ENCODE measurements at regions not wholly inside any gene's neighbourhood (a gene's known extent, or its start where the extent isn't known, plus 50 kb on each side); places are given as distances from the start of the nearest gene placed in this dataset.

DNA sequence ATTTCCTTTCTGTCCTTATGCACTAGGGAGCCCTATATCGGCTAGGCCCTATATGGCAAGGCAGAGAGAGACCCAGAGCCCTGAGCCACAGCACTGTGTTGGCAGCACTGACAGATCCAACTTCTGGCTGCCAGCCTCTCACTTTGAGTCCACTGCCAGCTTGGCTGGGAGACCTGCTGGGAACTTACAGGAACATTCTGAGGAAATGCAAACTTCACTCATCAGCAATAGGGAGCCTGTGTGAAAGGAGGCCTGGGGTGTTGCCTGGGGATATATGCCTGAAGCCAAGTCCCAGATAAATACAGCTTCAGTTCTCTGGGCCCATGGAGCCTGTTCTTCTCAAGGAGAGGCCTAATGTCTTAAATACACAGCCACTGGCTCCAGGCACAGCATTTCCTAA lies 78.0 kb downstream of the ADRB2 start:
- Histone ChIP-seq H3K4me3 (ENCODE audit: low read length) (no peak overlapping the region), H3K27me3 (ENCODE audit: control insufficient read depth, insufficient read depth, low read length) (no peaks in the 10 kb centered on the region), H3K4me1 (ENCODE audit: control insufficient read depth, insufficient read depth, low read length) (no peaks in the 10 kb centered on the region), H3K9ac (ENCODE audit: low read length) (no peak overlapping the region), H3K9me3 (ENCODE audit: control insufficient read depth, low read length) (no peaks in the 10 kb centered on the region), H3K36me3 (ENCODE audit: control insufficient read depth, insufficient read depth, low read length) (no peaks in the 10 kb centered on the region)

- H3K27me3 ChIP-seq (ENCODE audit: control insufficient read depth, insufficient read depth, low read length), result no peaks in the 10 kb centered on the region
- no peak overlapping the region for H3K4me3 ChIP-seq (ENCODE audit: low read length)
- H3K9ac ChIP-seq (ENCODE audit: low read length), result no peak overlapping the region
- H3K9me3 ChIP-seq (ENCODE audit: control insufficient read depth, low read length), result no peaks in the 10 kb centered on the region
- no peaks in the 10 kb centered on the region for H3K36me3 ChIP-seq (ENCODE audit: control insufficient read depth, insufficient read depth, low read length)
- peaks cover 9% of the 10 kb centered on the region for H3K4me1 ChIP-seq (ENCODE audit: control insufficient read depth, insufficient read depth, low read length)
Observed at GRCh38 chr5:148905541-148905940, 79.1 kb downstream of the ADRB2 start.

DNA sequence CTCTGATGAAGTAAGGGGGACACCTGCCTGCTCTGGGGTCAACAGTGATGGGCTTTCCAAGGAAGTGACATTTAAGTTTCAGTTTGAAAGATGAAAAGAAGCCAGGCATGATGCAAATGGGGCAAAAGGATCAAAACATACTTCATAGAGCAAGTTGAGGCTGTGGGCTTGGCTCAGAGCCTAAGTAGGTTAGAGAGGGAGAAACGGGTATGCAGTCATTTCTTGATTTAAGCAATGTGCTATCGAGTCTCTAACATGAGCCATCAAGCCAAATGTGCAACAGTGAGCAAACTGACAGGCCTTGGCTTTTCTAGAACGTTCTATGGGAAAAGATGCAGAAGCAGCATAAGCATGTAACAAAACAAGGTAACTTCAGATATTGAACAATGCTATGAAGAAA lies 80.6 kb downstream of the ADRB2 start:
- no peaks in the 10 kb centered on the region for H3K27me3 ChIP-seq (ENCODE audit: control insufficient read depth, insufficient read depth, low read length)
- peaks cover 24% of the 10 kb centered on the region for H3K4me1 ChIP-seq (ENCODE audit: control insufficient read depth, insufficient read depth, low read length)
- H3K9me3 ChIP-seq (ENCODE audit: control insufficient read depth, low read length), result no peaks in the 10 kb centered on the region
- no peak overlapping the region for H3K4me3 ChIP-seq (ENCODE audit: low read length)
- no peaks in the 10 kb centered on the region for H3K36me3 ChIP-seq (ENCODE audit: control insufficient read depth, insufficient read depth, low read length)
- H3K9ac ChIP-seq (ENCODE audit: low read length), result no peak overlapping the region

GRCh38 chr5:148909040-148909439 lies 82.6 kb downstream of the ADRB2 start:
- no peaks in the 10 kb centered on the region for H3K9me3 ChIP-seq (ENCODE audit: control insufficient read depth, low read length)
- no peaks in the 10 kb centered on the region for H3K36me3 ChIP-seq (ENCODE audit: control insufficient read depth, insufficient read depth, low read length)
- no peak overlapping the region for H3K4me3 ChIP-seq (ENCODE audit: low read length)
- H3K9ac ChIP-seq (ENCODE audit: low read length), result no peak overlapping the region
- H3K4me1 ChIP-seq (ENCODE audit: control insufficient read depth, insufficient read depth, low read length), result peaks cover 44% of the 10 kb centered on the region
- no peaks in the 10 kb centered on the region for H3K27me3 ChIP-seq (ENCODE audit: control insufficient read depth, insufficient read depth, low read length)

DNA sequence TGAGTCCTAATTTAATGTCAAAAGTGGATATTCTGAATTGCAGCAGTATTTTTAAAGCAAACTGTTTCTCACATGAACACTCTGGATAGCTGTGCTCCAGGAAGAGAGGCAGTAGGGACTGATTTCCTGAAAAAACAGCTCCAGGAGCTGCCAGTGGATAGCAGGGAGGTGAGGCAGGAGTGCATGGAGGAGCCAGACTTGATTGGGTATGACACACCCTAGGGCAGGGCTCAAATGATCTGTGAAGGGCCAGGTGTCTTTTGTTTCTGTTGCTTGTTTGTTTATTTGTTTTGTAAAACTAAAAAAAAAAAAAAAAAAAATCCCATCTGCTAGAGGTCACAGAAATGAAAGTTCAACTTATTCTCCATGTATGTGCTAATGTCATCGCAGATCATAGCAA lies 83.4 kb downstream of the ADRB2 start:
- Histone ChIP-seq H3K27me3 (ENCODE audit: control insufficient read depth, insufficient read depth, low read length) (no peaks in the 10 kb centered on the region), H3K4me1 (ENCODE audit: control insufficient read depth, insufficient read depth, low read length) (peaks cover 52% of the 10 kb centered on the region), H3K9ac (ENCODE audit: low read length) (no peak overlapping the region), H3K9me3 (ENCODE audit: control insufficient read depth, low read length) (no peaks in the 10 kb centered on the region), H3K4me3 (ENCODE audit: low read length) (no peak overlapping the region), H3K36me3 (ENCODE audit: control insufficient read depth, insufficient read depth, low read length) (no peaks in the 10 kb centered on the region)

GRCh38 chr5:148910216-148910615 lies 83.8 kb downstream of the ADRB2 start:
- Histone ChIP-seq H3K9me3 (ENCODE audit: control insufficient read depth, low read length) (no peaks in the 10 kb centered on the region), H3K9ac (ENCODE audit: low read length) (no peak overlapping the region), H3K36me3 (ENCODE audit: control insufficient read depth, insufficient read depth, low read length) (no peaks in the 10 kb centered on the region), H3K27me3 (ENCODE audit: control insufficient read depth, insufficient read depth, low read length) (no peaks in the 10 kb centered on the region), H3K4me3 (ENCODE audit: low read length) (no peak overlapping the region), H3K4me1 (ENCODE audit: control insufficient read depth, insufficient read depth, low read length) (peaks cover 56% of the 10 kb centered on the region)

DNA sequence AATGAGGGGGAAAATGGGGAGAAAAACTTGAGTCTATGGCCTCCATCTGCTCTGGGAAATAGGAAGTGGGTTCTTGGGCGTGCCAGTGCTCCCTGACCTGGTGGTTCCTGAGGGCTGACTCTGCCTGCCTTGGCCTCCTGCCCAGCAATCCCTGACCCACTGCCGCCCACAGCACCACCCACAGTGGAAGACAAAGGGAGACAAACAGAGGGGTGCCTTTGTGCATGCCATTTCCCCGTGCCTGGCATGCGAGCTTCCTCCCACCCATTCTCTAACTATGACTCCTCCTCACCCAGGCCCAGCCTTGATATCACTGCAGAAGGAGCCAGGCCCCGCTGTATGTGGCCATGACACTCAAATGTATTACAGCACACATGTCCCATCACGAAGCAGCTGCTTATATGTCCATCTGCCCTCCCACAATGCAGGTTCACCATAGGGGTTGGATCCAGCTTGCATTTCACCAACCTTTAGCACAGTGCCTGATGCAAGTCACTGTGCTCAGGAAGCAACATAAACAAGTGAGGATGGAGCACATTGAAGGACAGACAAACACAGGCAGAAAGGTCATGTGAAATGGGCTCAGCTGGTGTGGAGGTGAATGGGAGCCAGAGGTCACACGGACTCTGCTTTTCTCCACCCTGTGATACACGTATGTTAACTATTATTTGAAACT lies 84.4 kb downstream of the ADRB2 start:
- Histone ChIP-seq H3K36me3 (ENCODE audit: control insufficient read depth, insufficient read depth, low read length) (no peaks in the 10 kb centered on the region), H3K4me1 (ENCODE audit: control insufficient read depth, insufficient read depth, low read length) (peaks cover 61% of the 10 kb centered on the region), H3K9ac (ENCODE audit: low read length) (no peak overlapping the region), H3K9me3 (ENCODE audit: control insufficient read depth, low read length) (no peaks in the 10 kb centered on the region), H3K4me3 (ENCODE audit: low read length) (no peak overlapping the region), H3K27me3 (ENCODE audit: control insufficient read depth, insufficient read depth, low read length) (no peaks in the 10 kb centered on the region)

DNA sequence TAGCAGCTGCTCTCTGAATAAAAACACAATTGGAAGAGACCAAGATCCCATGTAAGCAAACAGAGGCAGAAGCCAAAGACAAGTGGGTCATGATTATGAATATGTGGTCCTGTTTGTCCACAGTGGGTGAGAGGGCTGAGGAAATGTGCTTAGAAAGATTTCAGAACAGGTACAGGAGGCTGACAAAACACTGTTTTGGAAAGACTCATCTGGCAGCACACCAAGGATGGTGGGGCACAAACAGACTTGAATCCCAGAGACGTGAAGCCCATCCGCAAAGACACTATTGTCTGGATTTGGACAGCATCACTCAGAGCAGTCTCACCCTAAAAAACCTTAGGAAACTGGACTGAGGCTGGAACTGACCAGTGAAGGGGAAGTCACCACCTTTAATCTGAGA lies 85.0 kb downstream of the ADRB2 start:
- Histone ChIP-seq H3K27me3 (ENCODE audit: control insufficient read depth, insufficient read depth, low read length) (no peaks in the 10 kb centered on the region), H3K4me3 (ENCODE audit: low read length) (no peak overlapping the region), H3K36me3 (ENCODE audit: control insufficient read depth, insufficient read depth, low read length) (no peaks in the 10 kb centered on the region), H3K4me1 (ENCODE audit: control insufficient read depth, insufficient read depth, low read length) (peaks cover 61% of the 10 kb centered on the region), H3K9me3 (ENCODE audit: control insufficient read depth, low read length) (no peaks in the 10 kb centered on the region), H3K9ac (ENCODE audit: low read length) (no peak overlapping the region)

DNA sequence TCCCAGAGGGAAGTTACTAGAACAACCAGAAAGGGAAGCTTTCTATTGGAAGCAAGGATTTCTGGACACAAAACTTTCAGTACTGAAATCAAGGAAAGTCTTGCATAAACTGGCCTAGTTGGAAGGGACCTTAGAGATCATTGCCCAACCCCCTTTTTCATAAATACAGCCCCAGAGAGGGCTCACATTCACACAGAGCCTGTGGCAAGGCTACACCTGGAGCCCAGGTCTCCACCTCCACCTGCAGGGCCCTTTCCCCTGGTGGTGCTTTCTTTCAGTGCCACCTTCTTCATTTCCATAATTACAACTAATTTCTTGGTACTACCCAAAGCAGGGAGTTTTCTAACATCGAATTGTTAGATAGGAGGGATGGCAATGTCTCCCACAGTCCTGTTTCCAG lies 85.7 kb downstream of the ADRB2 start:
- no peaks in the 10 kb centered on the region for H3K27me3 ChIP-seq (ENCODE audit: control insufficient read depth, insufficient read depth, low read length)
- no peak overlapping the region for H3K9ac ChIP-seq (ENCODE audit: low read length)
- H3K9me3 ChIP-seq (ENCODE audit: control insufficient read depth, low read length), result no peaks in the 10 kb centered on the region
- H3K36me3 ChIP-seq (ENCODE audit: control insufficient read depth, insufficient read depth, low read length), result no peaks in the 10 kb centered on the region
- peaks cover 62% of the 10 kb centered on the region for H3K4me1 ChIP-seq (ENCODE audit: control insufficient read depth, insufficient read depth, low read length)
- no peak overlapping the region for H3K4me3 ChIP-seq (ENCODE audit: low read length)

DNA sequence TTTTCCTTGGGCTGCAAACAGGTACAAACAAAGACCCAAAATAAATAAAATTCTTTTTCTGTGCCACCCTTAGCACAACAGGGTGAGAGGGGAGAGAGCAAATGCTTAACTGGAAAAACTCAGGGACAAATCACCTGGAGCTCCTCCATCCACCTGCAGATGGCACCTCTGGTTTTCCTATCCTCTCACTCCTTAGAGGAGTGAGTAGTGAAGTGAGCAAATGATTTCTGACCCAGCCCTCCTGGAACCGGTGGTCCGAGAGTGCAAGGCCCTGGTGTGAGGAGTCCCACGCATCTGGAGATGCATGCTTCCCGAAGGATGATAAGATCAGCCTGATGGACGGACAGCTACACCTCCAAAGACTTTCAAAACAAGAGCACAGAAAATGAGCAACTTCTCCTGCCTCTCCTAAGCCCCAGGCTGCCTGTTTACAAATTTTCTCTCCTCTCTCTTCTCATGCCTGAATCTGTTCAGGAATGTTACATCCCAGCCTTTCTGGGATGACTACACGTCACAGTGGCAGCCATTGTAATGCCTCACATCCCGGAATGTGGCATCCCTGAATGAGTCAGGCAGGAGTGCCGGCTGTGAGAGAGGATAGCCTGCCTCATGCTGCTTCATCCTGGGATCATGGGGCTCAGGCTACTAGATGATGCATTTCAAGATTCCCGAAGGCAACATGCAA lies 86.4 kb downstream of the ADRB2 start:
- H3K9me3 ChIP-seq (ENCODE audit: control insufficient read depth, low read length), result no peaks in the 10 kb centered on the region
- H3K27me3 ChIP-seq (ENCODE audit: control insufficient read depth, insufficient read depth, low read length), result no peaks in the 10 kb centered on the region
- peak overlapping the region; percentile 29 for H3K9ac ChIP-seq (ENCODE audit: low read length)
- no peak overlapping the region for H3K4me3 ChIP-seq (ENCODE audit: low read length)
- no peaks in the 10 kb centered on the region for H3K36me3 ChIP-seq (ENCODE audit: control insufficient read depth, insufficient read depth, low read length)
- H3K4me1 ChIP-seq (ENCODE audit: control insufficient read depth, insufficient read depth, low read length), result peaks cover 66% of the 10 kb centered on the region

DNA sequence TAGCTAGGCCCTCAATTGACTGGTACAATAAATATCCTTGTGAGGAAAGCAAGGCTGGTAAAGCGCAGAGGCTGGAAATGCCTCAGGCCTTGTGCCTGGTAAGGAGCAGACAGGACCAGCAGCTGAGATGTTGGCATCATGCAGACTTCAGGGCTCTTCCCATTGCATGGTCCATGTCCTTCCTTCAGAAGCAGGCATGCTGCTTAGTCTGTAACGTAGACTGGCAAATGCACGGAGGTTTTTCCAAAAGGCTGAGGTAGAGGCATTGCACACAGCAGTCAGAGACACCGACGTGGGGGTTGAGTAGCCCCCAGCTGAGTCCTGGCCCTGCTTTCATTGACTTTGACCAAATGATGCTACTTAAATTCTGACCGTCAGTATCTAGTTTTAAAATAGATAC lies 87.1 kb downstream of the ADRB2 start:
- H3K4me1 ChIP-seq (ENCODE audit: control insufficient read depth, insufficient read depth, low read length), result peaks cover 66% of the 10 kb centered on the region
- H3K9me3 ChIP-seq (ENCODE audit: control insufficient read depth, low read length), result no peaks in the 10 kb centered on the region
- no peak overlapping the region for H3K4me3 ChIP-seq (ENCODE audit: low read length)
- no peaks in the 10 kb centered on the region for H3K36me3 ChIP-seq (ENCODE audit: control insufficient read depth, insufficient read depth, low read length)
- no peak overlapping the region for H3K9ac ChIP-seq (ENCODE audit: low read length)
- H3K27me3 ChIP-seq (ENCODE audit: control insufficient read depth, insufficient read depth, low read length), result no peaks in the 10 kb centered on the region

- Histone ChIP-seq H3K9ac (ENCODE audit: low read length) (no peak overlapping the region), H3K4me1 (ENCODE audit: control insufficient read depth, insufficient read depth, low read length) (peaks cover 66% of the 10 kb centered on the region), H3K9me3 (ENCODE audit: control insufficient read depth, low read length) (no peaks in the 10 kb centered on the region), H3K4me3 (ENCODE audit: low read length) (no peak overlapping the region), H3K27me3 (ENCODE audit: control insufficient read depth, insufficient read depth, low read length) (no peaks in the 10 kb centered on the region), H3K36me3 (ENCODE audit: control insufficient read depth, insufficient read depth, low read length) (no peaks in the 10 kb centered on the region)
Observed at GRCh38 chr5:148913985-148914431, 87.6 kb downstream of the ADRB2 start.
